ENCODE measurements at regions not wholly inside any gene's neighbourhood (a gene's known extent, or its start where the extent isn't known, plus 50 kb on each side); places are given as distances from the start of the nearest gene placed in this dataset.
"Not testable (repeated sequence)": the region's sequence is repeated elsewhere in the genome, so short reads cannot be mapped to it uniquely, and the experiment has no call there.

DNA sequence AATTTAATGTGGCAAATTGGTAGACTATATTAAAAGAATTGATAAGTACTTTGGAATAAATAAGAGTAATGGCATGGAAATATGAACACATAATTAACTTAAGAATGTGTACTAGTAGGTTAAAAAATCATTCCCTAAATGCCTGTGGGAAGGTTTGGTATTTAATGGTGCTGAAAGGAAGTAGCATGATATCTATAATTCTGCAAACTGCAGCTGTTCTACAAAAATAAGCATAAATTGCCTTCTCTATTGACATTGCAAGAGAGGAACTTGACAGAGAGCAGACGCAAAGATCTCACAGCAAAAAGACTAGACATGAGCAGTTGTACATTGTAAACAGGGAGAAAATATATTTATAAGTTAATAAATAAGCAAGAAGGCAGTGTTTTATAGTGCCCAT, 752.5 kb upstream of the PCDH10 start:
- Histone ChIP-seq H3K9me3 (no peaks in the 10 kb centered on the region), H3K27ac (no peak overlapping the region), H3K9ac (ENCODE audit: low read depth in 2 of 2, low read length in 2 of 2) (no peak overlapping the region), H3K36me3 (no peaks in the 10 kb centered on the region), H3K4me3 (no peak overlapping the region), H3K27me3 (no peaks in the 10 kb centered on the region), H3K4me1 (no peaks in the 10 kb centered on the region)
- intact Hi-C loops (cut with DNase I) = no loop called here
- TF ChIP-seq, protein P1, sequence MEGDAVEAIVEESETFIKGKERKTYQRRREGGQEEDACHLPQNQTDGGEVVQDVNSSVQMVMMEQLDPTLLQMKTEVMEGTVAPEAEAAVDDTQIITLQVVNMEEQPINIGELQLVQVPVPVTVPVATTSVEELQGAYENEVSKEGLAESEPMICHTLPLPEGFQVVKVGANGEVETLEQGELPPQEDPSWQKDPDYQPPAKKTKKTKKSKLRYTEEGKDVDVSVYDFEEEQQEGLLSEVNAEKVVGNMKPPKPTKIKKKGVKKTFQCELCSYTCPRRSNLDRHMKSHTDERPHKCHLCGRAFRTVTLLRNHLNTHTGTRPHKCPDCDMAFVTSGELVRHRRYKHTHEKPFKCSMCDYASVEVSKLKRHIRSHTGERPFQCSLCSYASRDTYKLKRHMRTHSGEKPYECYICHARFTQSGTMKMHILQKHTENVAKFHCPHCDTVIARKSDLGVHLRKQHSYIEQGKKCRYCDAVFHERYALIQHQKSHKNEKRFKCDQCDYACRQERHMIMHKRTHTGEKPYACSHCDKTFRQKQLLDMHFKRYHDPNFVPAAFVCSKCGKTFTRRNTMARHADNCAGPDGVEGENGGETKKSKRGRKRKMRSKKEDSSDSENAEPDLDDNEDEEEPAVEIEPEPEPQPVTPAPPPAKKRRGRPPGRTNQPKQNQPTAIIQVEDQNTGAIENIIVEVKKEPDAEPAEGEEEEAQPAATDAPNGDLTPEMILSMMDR (IDR thresholded peaks at IDR 0.05) = no peak
- DNase-seq = no peak

DNA sequence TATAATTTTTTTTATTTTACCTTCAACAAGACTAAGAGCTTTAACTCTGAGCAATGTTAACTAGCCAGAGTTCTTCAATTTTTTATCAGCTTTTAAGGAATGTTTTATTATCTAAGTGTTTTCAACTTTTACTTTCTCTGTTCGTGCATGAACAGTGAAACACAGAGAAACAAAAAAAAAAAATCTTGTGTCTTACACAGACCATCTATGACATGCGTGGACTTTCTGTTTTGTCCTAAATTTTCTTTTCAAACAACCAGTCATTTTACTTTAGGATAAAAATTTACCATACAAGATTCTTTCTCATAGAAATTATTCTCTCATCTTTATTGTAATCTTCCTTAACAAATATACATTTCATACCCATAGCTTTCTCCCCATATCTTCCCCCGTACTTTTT, 731.9 kb upstream of the PCDH10 start:
- Histone ChIP-seq H3K4me1 (no peaks in the 10 kb centered on the region), H3K9me3 (no peaks in the 10 kb centered on the region), H3K36me3 (no peaks in the 10 kb centered on the region), H3K9ac (ENCODE audit: low read depth in 2 of 2, low read length in 2 of 2) (no peak overlapping the region), H3K4me3 (no peak overlapping the region), H3K27ac (no peak overlapping the region), H3K27me3 (no peaks in the 10 kb centered on the region)
- intact Hi-C loops (cut with DNase I) = no loop called here
- DNase-seq = no peak
- TF ChIP-seq, protein P1 (IDR thresholded peaks at IDR 0.05) = no peak

DNA sequence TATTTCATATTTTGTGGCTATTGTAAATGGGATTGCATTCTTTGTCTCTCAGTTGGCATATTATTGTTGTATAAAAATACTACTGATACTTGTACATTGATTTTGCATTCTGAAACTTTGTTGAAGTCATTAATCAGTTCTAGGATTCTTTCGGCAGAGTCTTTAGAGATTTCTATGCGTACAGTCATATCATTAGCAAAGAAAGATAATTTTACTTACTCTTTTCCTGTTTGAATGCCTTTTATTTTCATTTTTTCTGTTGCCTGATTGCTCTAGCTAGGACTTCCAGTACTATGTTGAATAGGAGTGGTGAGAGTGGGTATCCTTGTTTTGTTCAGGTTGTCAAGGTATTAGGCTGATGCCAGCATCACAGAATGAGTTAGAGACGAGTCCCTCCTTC, 722.0 kb upstream of the PCDH10 start:
- Histone ChIP-seq H3K36me3 (no peaks in the 10 kb centered on the region), H3K27ac (no peak overlapping the region), H3K9me3 (no peaks in the 10 kb centered on the region), H3K27me3 (no peaks in the 10 kb centered on the region), H3K4me3 (no peak overlapping the region), H3K4me1 (no peaks in the 10 kb centered on the region), H3K9ac (ENCODE audit: low read depth in 2 of 2, low read length in 2 of 2) (no peak overlapping the region)
- no peak for DNase-seq
- TF ChIP-seq, protein P1 (IDR thresholded peaks at IDR 0.05) = no peak
- intact Hi-C loops (cut with DNase I) = no loop called here

DNA sequence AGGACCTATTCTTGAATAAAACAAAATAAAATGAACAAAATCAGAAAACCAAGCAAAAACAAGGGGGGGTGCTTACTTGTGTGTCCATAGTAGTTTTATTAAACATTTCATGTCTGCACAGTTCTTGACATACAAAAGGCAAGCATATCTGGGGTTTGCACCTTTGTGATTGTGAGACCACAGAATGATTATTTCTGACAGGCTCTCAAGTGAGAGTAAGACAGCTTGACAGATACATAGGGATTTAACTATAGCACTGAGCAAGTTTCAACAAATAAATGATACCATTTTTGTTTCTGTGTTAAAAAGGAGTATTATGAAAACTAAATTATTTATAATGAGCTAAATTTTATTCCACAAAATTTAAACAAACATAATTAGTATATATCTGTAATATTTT, 712.0 kb upstream of the PCDH10 start:
- intact Hi-C loops (cut with DNase I) = no loop called here
- TF ChIP-seq, protein P1 (IDR thresholded peaks at IDR 0.05) = no peak
- no peak overlapping the region for H3K9ac ChIP-seq (ENCODE audit: low read depth in 2 of 2, low read length in 2 of 2)
- H3K9me3 ChIP-seq = no peaks in the 10 kb centered on the region
- no peak overlapping the region for H3K27ac ChIP-seq
- H3K27me3 ChIP-seq = no peaks in the 10 kb centered on the region
- H3K36me3 ChIP-seq = no peaks in the 10 kb centered on the region
- no peaks in the 10 kb centered on the region for H3K4me1 ChIP-seq
- H3K4me3 ChIP-seq = no peak overlapping the region
- no peak for DNase-seq

DNA sequence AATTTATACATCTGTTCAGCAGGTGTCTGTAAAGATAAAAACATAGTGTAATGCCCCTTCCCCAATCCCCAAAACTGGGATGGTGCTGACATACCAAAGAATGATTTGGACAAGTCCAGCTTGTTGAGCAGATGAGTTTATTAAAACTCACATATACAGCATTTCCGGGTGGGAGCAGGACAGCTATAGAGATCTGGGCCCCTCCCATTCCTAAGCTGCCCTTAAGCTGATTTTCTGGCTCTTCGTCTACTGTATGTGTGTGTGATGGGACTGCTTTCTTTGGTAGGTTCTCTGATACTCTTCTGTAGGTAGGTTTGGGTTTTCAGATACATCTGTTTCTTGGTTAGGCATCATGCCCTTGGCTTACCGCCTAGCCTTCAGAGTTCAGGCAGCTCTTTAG, 703.7 kb upstream of the PCDH10 start:
- Histone ChIP-seq H3K27me3 (no peaks in the 10 kb centered on the region), H3K4me3 (no peak overlapping the region), H3K36me3 (no peaks in the 10 kb centered on the region), H3K4me1 (no peaks in the 10 kb centered on the region), H3K27ac (no peak overlapping the region), H3K9ac (ENCODE audit: low read depth in 2 of 2, low read length in 2 of 2) (no peak overlapping the region), H3K9me3 (no peaks in the 10 kb centered on the region)
- intact Hi-C loops (cut with DNase I) = no loop called here
- no peak for DNase-seq
- TF ChIP-seq, protein P1 (IDR thresholded peaks at IDR 0.05) = no peak

DNA sequence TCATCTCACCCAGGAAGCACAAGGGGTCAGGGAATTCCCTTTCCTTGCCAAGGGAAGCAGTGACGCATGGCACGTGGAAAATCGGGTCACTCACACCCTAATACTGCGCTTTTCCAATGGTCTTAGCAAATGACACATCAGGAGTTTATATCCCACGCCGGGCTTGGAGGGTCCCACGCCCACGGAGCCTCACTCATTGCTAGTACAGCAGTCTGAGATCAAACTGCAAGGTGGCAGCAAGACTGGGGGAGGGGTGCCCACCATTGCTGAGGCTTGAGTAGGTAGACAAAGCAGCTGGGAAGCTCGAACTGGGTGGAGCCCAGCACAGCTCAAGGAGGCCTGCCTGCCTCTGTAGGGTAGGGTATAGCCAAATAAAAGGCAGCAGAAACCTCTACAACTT, 691.1 kb upstream of the PCDH10 start:
- H3K9me3 ChIP-seq; H3K4me3 ChIP-seq; H3K4me1 ChIP-seq; H3K36me3 ChIP-seq; H3K27ac ChIP-seq; DNase-seq; H3K27me3 ChIP-seq; H3K9ac ChIP-seq (ENCODE audit: low read depth in 2 of 2, low read length in 2 of 2); intact Hi-C loops (cut with DNase I): not testable (repeated sequence)
